Tibial nerve (tissue), 4 donors: ENCODE measurements at regions not wholly inside any gene's neighbourhood (a gene's known extent, or its start where the extent isn't known, plus 50 kb on each side); places are given as distances from the start of the nearest gene placed in this dataset.

Experiments
- DNase-seq, 2 donors: peaks; one replicate each; pipeline ENCODE4 v3.0.0-alpha.2; 2019; ENCODE audit warnings: low spot score in 2 of 2
- H3K27ac ChIP-seq, 4 donors: fragments of 200-600 bp; sonication (generic) in 3 of 4; one replicate each; pipeline ENCODE4 v1.5.1; 2017 to 2019; ENCODE audit warnings: mild to moderate bottlenecking in 1 of 4
- H3K27me3 ChIP-seq, 2 donors: fragments of 200-600 bp; sonication (generic) in 1 of 2; one replicate each; pipeline versions ENCODE4 v1.5.1 to v1.6.0; 2017 to 2019
- H3K36me3 ChIP-seq, 3 donors: fragments of 200-600 bp; sonication (generic); one replicate each; pipeline ENCODE4 v1.5.1; 2018 to 2019
- H3K4me1 ChIP-seq, 4 donors: fragments of 200-600 bp; sonication (generic) in 3 of 4; one replicate each; pipeline ENCODE4 v1.5.1; 2017 to 2019
- H3K4me3 ChIP-seq, 4 donors: fragments of 200-600 bp; sonication (generic) in 3 of 4; one replicate each; pipeline ENCODE4 v1.5.1; 2017 to 2019; ENCODE audit warnings: mild to moderate bottlenecking in 1 of 4, moderate library complexity in 1 of 4
- H3K9me3 ChIP-seq, 4 donors: fragments of 200-600 bp; sonication (generic) in 3 of 4; one replicate each; pipeline ENCODE4 v1.5.1; 2017 to 2019
- EP300 ChIP-seq, 2 donors: sonication (generic); formaldehyde crosslinking; IDR thresholded peaks; one replicate each; pipeline ENCODE4 v1.6.1; 2017; ENCODE audit warnings: antibody characterized with exemption in 2 of 2, mild to moderate bottlenecking in 1 of 2
- POLR2A ChIP-seq, 2 donors: fragments of 450-650 bp; IDR thresholded peaks; one replicate each; pipeline ENCODE4 v1.6.1; 2017; ENCODE audit warnings: antibody characterized with exemption in 2 of 2, mild to moderate bottlenecking in 2 of 2, moderate library complexity in 2 of 2
- WGBS, 2 donors: methylation state at CpG; one replicate each; pipeline ENCODE4 v1.1.5; 2018; 5-methylcytosine and 5-hydroxymethylcytosine counted together
- TF ChIP-seq, protein P1 (sequence below), 5 experiments: fragments of 200-600 bp in 3 of 5; fragments of 450-650 bp in 2 of 5; sonication (generic) in 3 of 5; IDR thresholded peaks; one replicate each; pipeline ENCODE4 v1.5.1; 2016 to 2019; ENCODE audit warnings: antibody characterized with exemption in 5 of 5, mild to moderate bottlenecking in 3 of 5, moderate library complexity in 2 of 5

DNA sequence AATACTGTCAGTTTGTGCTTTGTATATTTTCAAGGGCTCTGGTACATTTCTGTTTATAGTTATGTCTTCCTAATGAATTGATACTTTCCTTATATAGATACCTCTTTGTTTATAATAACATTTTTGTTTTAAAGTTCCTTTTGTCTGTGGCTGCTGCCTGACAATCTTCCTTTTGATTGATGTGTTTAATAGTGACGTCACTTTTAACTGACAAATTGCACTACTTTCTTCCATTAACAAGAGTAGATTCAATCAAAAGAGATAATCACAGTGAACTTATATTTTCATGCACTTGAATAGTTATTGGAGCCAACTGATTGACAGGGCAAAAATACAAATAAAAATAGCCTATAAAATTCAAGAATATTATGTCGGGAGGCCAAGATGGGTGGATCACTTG is 371.7 kb downstream of the ANXA1 start:
- H3K27ac ChIP-seq = no peak overlapping the region
- H3K4me1 ChIP-seq = no peaks in the 10 kb centered on the region
- TF ChIP-seq POLR2A (IDR thresholded peaks at IDR 0.05) (no peak), EP300 (IDR thresholded peaks at IDR 0.05) (no peak)
- TF ChIP-seq, protein P1, sequence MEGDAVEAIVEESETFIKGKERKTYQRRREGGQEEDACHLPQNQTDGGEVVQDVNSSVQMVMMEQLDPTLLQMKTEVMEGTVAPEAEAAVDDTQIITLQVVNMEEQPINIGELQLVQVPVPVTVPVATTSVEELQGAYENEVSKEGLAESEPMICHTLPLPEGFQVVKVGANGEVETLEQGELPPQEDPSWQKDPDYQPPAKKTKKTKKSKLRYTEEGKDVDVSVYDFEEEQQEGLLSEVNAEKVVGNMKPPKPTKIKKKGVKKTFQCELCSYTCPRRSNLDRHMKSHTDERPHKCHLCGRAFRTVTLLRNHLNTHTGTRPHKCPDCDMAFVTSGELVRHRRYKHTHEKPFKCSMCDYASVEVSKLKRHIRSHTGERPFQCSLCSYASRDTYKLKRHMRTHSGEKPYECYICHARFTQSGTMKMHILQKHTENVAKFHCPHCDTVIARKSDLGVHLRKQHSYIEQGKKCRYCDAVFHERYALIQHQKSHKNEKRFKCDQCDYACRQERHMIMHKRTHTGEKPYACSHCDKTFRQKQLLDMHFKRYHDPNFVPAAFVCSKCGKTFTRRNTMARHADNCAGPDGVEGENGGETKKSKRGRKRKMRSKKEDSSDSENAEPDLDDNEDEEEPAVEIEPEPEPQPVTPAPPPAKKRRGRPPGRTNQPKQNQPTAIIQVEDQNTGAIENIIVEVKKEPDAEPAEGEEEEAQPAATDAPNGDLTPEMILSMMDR (IDR thresholded peaks at IDR 0.05) = no peak
- 75 to 80% methylated on average over 2 of the region's 2 CpGs for WGBS, 2 donors
- no peak for DNase-seq
- H3K36me3 ChIP-seq = no peaks in the 10 kb centered on the region
- H3K27me3 ChIP-seq = no peaks in the 10 kb centered on the region
- H3K9me3 ChIP-seq = no peaks in the 10 kb centered on the region
- no peak overlapping the region for H3K4me3 ChIP-seq

DNA sequence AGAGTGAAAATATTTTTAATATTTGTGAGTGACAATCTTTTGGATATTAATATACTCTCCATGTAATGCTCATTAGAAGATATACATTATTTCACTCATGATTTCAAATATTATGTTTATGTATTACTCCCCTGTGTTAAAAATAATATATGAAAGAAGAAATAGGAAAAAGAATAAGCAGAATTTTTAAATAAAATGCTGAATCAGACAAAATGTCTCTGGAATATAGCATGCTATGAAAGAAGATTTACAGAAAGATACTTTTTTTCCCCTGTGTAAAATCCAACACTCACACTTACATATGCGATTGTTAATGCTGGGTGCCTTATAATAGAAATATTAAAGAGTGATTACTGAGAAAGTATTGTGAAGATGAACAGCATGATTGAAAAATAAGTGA is 373.7 kb downstream of the ANXA1 start:
- H3K36me3 ChIP-seq = no peaks in the 10 kb centered on the region
- no peak for DNase-seq
- H3K9me3 ChIP-seq = no peaks in the 10 kb centered on the region
- TF ChIP-seq, protein P1 (IDR thresholded peaks at IDR 0.05) = no peak
- no peak for TF ChIP-seq EP300 (IDR thresholded peaks at IDR 0.05)
- no peak for TF ChIP-seq POLR2A (IDR thresholded peaks at IDR 0.05)
- WGBS, 2 donors = 81 to 86% methylated on average over 1 of the region's 1 CpG
- H3K27ac ChIP-seq = no peak overlapping the region
- H3K4me3 ChIP-seq = no peak overlapping the region
- H3K4me1 ChIP-seq = no peaks in the 10 kb centered on the region
- H3K27me3 ChIP-seq = no peaks in the 10 kb centered on the region

DNA sequence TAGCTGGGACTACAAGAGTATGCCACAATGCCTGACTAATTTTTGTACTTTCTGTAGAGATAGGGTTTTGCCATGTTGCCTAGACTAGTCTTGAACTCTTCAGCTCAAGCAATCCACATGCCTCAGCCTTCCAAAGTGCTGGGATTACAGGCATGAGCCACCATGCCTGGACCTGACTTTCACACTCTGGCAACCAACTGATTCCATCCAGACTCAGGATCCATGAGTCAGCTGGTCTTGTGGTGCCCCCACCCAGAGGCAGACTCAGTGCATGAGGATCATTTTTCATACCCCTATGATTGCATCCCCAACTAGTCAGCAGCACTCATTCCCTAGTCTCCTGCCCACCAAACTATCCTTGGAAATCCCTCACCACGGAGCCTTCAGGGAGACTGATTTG is 375.9 kb downstream of the ANXA1 start:
- Histone ChIP-seq H3K36me3 (no peaks in the 10 kb centered on the region), H3K9me3 (no peaks in the 10 kb centered on the region), H3K4me1 (no peaks in the 10 kb centered on the region), H3K27me3 (no peaks in the 10 kb centered on the region), H3K4me3 (no peak overlapping the region), H3K27ac (no peak overlapping the region)
- no peak for DNase-seq
- TF ChIP-seq POLR2A (IDR thresholded peaks at IDR 0.05) = no peak
- TF ChIP-seq, protein P1 (IDR thresholded peaks at IDR 0.05) = no peak
- no peak for TF ChIP-seq EP300 (IDR thresholded peaks at IDR 0.05)
- WGBS, 2 donors = 86 to 88% methylated on average over 1 of the region's 1 CpG

DNA sequence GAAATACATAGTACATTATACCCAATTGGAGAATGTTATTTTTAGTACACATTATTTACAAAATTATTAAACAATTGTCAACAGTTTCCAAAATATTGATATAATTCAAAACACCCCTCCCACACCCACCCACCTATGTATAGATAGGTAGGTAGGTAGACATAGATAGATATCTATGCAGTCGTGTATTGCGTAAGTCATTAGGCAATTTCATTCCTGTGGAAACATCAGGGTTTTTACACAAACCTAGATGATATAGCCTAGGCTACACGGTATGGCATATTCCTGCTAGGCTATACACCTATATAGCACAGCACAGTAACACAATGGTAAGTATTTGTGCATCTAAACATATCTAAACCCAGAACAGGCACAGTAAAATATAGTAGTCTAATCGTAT is 377.3 kb downstream of the ANXA1 start:
- H3K9me3 ChIP-seq = no peaks in the 10 kb centered on the region
- WGBS, 2 donors = 81 to 87% methylated on average over 4 of the region's 4 CpGs
- TF ChIP-seq EP300 (IDR thresholded peaks at IDR 0.05) (no peak), POLR2A (IDR thresholded peaks at IDR 0.05) (no peak)
- TF ChIP-seq, protein P1 (IDR thresholded peaks at IDR 0.05) = no peak
- H3K4me1 ChIP-seq = no peaks in the 10 kb centered on the region
- DNase-seq = no peak
- H3K27ac ChIP-seq = no peak overlapping the region
- no peaks in the 10 kb centered on the region for H3K36me3 ChIP-seq
- H3K4me3 ChIP-seq = no peak overlapping the region
- no peaks in the 10 kb centered on the region for H3K27me3 ChIP-seq

DNA sequence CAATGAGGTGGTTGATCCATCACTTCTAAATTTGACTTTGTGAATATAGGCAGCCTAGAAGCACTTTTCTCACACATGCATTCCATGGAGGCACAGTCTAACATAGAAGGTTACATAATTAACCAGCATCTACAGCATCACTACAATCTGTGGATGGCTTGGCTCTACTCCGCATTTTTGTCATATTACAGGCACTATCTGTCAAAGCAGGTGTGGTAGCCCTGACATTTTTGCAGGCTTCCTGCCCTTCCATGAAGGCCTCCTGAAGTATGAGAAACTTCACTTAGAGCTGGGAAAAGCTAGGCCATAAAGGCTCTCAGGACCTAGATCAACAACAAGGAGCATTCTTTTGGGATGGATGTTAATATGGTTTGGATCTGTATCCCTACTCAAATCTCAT is 378.0 kb downstream of the ANXA1 start:
- Histone ChIP-seq H3K27me3 (no peaks in the 10 kb centered on the region), H3K27ac (no peak overlapping the region), H3K9me3 (no peaks in the 10 kb centered on the region), H3K4me3 (no peak overlapping the region), H3K36me3 (no peaks in the 10 kb centered on the region), H3K4me1 (no peaks in the 10 kb centered on the region)
- WGBS, 2 donors = 100% methylated on average over 1 of the region's 1 CpG
- DNase-seq = no peak
- TF ChIP-seq, protein P1 (IDR thresholded peaks at IDR 0.05) = no peak
- no peak for TF ChIP-seq POLR2A (IDR thresholded peaks at IDR 0.05)
- TF ChIP-seq EP300 (IDR thresholded peaks at IDR 0.05) = no peak
